H1 (cell line): ENCODE measurements at regions not wholly inside any gene's neighbourhood (a gene's known extent, or its start where the extent isn't known, plus 50 kb on each side); places are given as distances from the start of the nearest gene placed in this dataset.

Experiments
- CTCF ChIA-PET: fragments of 300-600 bp; sonication (Branson Sonifier 250); formaldehyde crosslinking; loops from one replicate; lab custom pipeline; 2021; ENCODE audit not compliant: partially characterized antibody; lab: Charles Lee
- POLR2A ChIA-PET: fragments of 300-600 bp; sonication (Branson Sonifier 250); formaldehyde crosslinking; loops from one replicate; lab custom pipeline; 2021; ENCODE audit warnings: inconsistent platforms; ENCODE audit not compliant: partially characterized antibody; lab: Charles Lee
- DNase-seq, 2 experiments: peaks; one replicate each; pipeline versions ENCODE4 v3.0.0 to v3.0.0-alpha.2; 2010 to 2022; ENCODE audit warnings: low spot score in 2 of 2, low read depth in 1 of 2, mixed read lengths in 1 of 2
- FAIRE-seq: peaks from 2 replicates; lab custom pipeline; 2011; peaks lifted over from hg19 to GRCh38; lab: Jason Lieb, UNC
- H2AFZ ChIP-seq: 2 replicates; pipeline ENCODE4 v1.8.1; 2012; ENCODE audit warnings: low read length, inconsistent platforms
- H2AK5ac ChIP-seq: 2 replicates; pipeline ENCODE4 v1.6.1; 2013; ENCODE audit warnings: low read depth, low read length
- H2BK120ac ChIP-seq: replicated peaks from 2 replicates; pipeline ENCODE3; 2013; ENCODE audit warnings: low read depth, low read length, inconsistent platforms
- H2BK12ac ChIP-seq: 2 replicates; pipeline ENCODE4 v1.6.1; 2013; ENCODE audit warnings: low read depth, low read length
- H2BK15ac ChIP-seq: 2 replicates; pipeline ENCODE4 v1.6.1; 2013; ENCODE audit warnings: low read length
- H2BK20ac ChIP-seq: 2 replicates; pipeline ENCODE4 v1.6.1; 2013; ENCODE audit warnings: low read length
- H2BK5ac ChIP-seq: 2 replicates; pipeline ENCODE4 v1.6.1; 2013; ENCODE audit warnings: low read depth, low read length
- H3K14ac ChIP-seq: 2 replicates; pipeline ENCODE4 v1.6.1; 2013; ENCODE audit warnings: inconsistent platforms; ENCODE audit not compliant: insufficient read length
- H3K18ac ChIP-seq: 2 replicates; pipeline ENCODE4 v1.6.1; 2013; ENCODE audit warnings: low read length; ENCODE audit errors: extremely low read depth
- H3K23ac ChIP-seq: 2 replicates; pipeline ENCODE4 v1.6.1; 2013; ENCODE audit warnings: inconsistent platforms; ENCODE audit not compliant: insufficient read length
- H3K23me2 ChIP-seq: 2 replicates; pipeline ENCODE4 v1.6.1; 2013; ENCODE audit warnings: low read depth, low read length
- H3K27ac ChIP-seq: 2 replicates; pipeline ENCODE4 v1.6.1; 2011; ENCODE audit warnings: low read depth, low read length, inconsistent platforms
- H3K27me3 ChIP-seq, 4 experiments: replicated peaks in 1 of 4; 1 replicate in 1 of 4; 2 replicates in 3 of 4; pipeline versions ENCODE4 v1.6.1 to v1.8.1; 2011 to 2013; ENCODE audit warnings: low read length in 3 of 4, mild to moderate bottlenecking in 3 of 4, inconsistent platforms in 2 of 4, mixed read lengths in 2 of 4, moderate library complexity in 1 of 4; ENCODE audit not compliant: control insufficient read depth in 3 of 4, insufficient read depth in 3 of 4; ENCODE audit errors: extremely low read depth in 1 of 4
- H3K36me3 ChIP-seq, 4 experiments: 2 replicates each; pipeline versions ENCODE4 v1.6.1 to v1.8.1; 2011 to 2013; ENCODE audit warnings: mild to moderate bottlenecking in 4 of 4, low read length in 3 of 4, moderate library complexity in 2 of 4, control low read depth in 1 of 4, inconsistent platforms in 1 of 4; ENCODE audit not compliant: insufficient read depth in 4 of 4, control insufficient read depth in 2 of 4
- H3K4ac ChIP-seq: replicated peaks from 2 replicates; pipeline ENCODE3; 2013; ENCODE audit warnings: low read length, low read depth, mixed read lengths, inconsistent platforms; ENCODE audit not compliant: insufficient read length
- H3K4me1 ChIP-seq, 4 experiments: replicated peaks in 1 of 4; 1 replicate in 1 of 4; 2 replicates in 3 of 4; pipeline versions ENCODE4 v1.6.1 to v1.8.1; 2011 to 2013; ENCODE audit warnings: low read length in 3 of 4, inconsistent platforms in 2 of 4, mixed read lengths in 1 of 4; ENCODE audit not compliant: insufficient read depth in 4 of 4, control insufficient read depth in 3 of 4
- H3K4me2 ChIP-seq, 2 experiments: 2 replicates each; pipeline versions ENCODE4 v1.6.1 to v1.8.1; 2011 to 2013; ENCODE audit warnings: low read depth in 2 of 2, low read length in 2 of 2, control low read depth in 1 of 2, inconsistent platforms in 1 of 2, mild to moderate bottlenecking in 1 of 2; ENCODE audit not compliant: insufficient read depth in 1 of 2
- H3K4me3 ChIP-seq, 4 experiments: fragments of 200-600, 300-600 bp in 1 of 4; sonication (generic), shearing (Covaris generic), sonication (Bioruptor Twin) in 1 of 4; 2 replicates each; pipeline versions ENCODE4 v1.5.1 to v1.8.1; 2011 to 2016; ENCODE audit warnings: low read length in 4 of 4, low read depth in 3 of 4, control low read depth in 2 of 4, inconsistent platforms in 2 of 4, mild to moderate bottlenecking in 2 of 4, mixed read lengths in 1 of 4, moderate library complexity in 1 of 4; ENCODE audit not compliant: insufficient read depth in 2 of 4; ENCODE audit errors: extremely low read depth in 1 of 4
- H3K56ac ChIP-seq: replicated peaks from 2 replicates; pipeline ENCODE3; 2013; ENCODE audit warnings: low read depth, mild to moderate bottlenecking, mixed read lengths, low read length, inconsistent platforms; ENCODE audit not compliant: insufficient read length
- H3K79me1 ChIP-seq: 2 replicates; pipeline ENCODE4 v1.6.1; 2013; ENCODE audit warnings: low read depth, low read length, control low read depth
- H3K79me2 ChIP-seq, 2 experiments: 2 replicates each; pipeline versions ENCODE4 v1.6.1 to v1.8.1; 2012 to 2013; ENCODE audit warnings: low read length in 2 of 2, mild to moderate bottlenecking in 2 of 2, inconsistent platforms in 1 of 2; ENCODE audit not compliant: insufficient read depth in 2 of 2, control insufficient read depth in 1 of 2
- H3K9ac ChIP-seq, 4 experiments: replicated peaks in 1 of 4; 1 replicate in 1 of 4; 2 replicates in 3 of 4; pipeline versions ENCODE4 v1.6.1 to v1.8.1; 2011 to 2013; ENCODE audit warnings: low read depth in 3 of 4, low read length in 3 of 4, control low read depth in 2 of 4, mild to moderate bottlenecking in 2 of 4, moderate library complexity in 2 of 4, inconsistent platforms in 1 of 4; ENCODE audit errors: extremely low read depth in 1 of 4
- H3K9me3 ChIP-seq, 2 experiments: 2 replicates each; pipeline versions ENCODE4 v1.6.1 to v1.8.1; 2012 to 2013; ENCODE audit warnings: mild to moderate bottlenecking in 2 of 2, moderate library complexity in 2 of 2, control low read depth in 1 of 2, inconsistent platforms in 1 of 2, low read depth in 1 of 2, low read length in 1 of 2, mixed read lengths in 1 of 2; ENCODE audit not compliant: insufficient read depth in 2 of 2
- H4K20me1 ChIP-seq, 2 experiments: replicated peaks in 1 of 2; 2 replicates each; pipeline versions ENCODE3 to v1.8.1; 2011 to 2013; ENCODE audit warnings: inconsistent platforms in 2 of 2, low read length in 2 of 2, mild to moderate bottlenecking in 1 of 2; ENCODE audit not compliant: insufficient read depth in 2 of 2, control insufficient read depth in 1 of 2
- H4K5ac ChIP-seq: 2 replicates; pipeline ENCODE4 v1.6.1; 2013; ENCODE audit warnings: low read length, low read depth, mixed read lengths, inconsistent platforms; ENCODE audit not compliant: insufficient read length
- H4K8ac ChIP-seq: 2 replicates; pipeline ENCODE4 v1.8.0; 2013; ENCODE audit warnings: mild to moderate bottlenecking, moderate library complexity, low read length, inconsistent platforms; ENCODE audit not compliant: insufficient read depth; ENCODE audit errors: extremely low read depth
- H4K91ac ChIP-seq: replicated peaks from 2 replicates; pipeline ENCODE3; 2013; ENCODE audit warnings: low read length, mixed read lengths, inconsistent platforms; ENCODE audit not compliant: insufficient read length
- KDM5A ChIP-seq: fragments of 200-600 bp; IDR thresholded peaks from 2 replicates; pipeline ENCODE4 v1.7.1; 2012; ENCODE audit warnings: mild to moderate bottlenecking, low read length, inconsistent platforms, mixed read lengths
- WGBS, 2 experiments: shearing (Covaris generic) in 1 of 2; methylation state at CpG; one replicate each; pipeline versions ENCODE4 v1.1.6 to v1.1.7; 2013 to 2015; ENCODE audit warnings: low lambda C conversion rate in 2 of 2, mixed read lengths in 2 of 2, inconsistent platforms in 1 of 2, low coverage in 1 of 2, missing lambda C conversion rate in 1 of 2; ENCODE audit not compliant: insufficient replicate concordance in 2 of 2, insufficient coverage in 1 of 2, insufficient read length in 1 of 2; ENCODE audit errors: extremely low coverage in 1 of 2, missing lambda C conversion rate in 1 of 2; 5-methylcytosine and 5-hydroxymethylcytosine counted together
- TF ChIP-seq, protein P1 (sequence below): IDR thresholded peaks from 2 replicates; pipeline ENCODE4 v1.6.1; 2011; ENCODE audit warnings: low read depth, mild to moderate bottlenecking, low read length; ENCODE audit not compliant: insufficient read depth

GRCh38 chr3:106172780-106173179 lies 304.0 kb upstream of the CBLB start:
- no peak overlapping the region for H2AFZ ChIP-seq
- H3K4me2 ChIP-seq = no peak overlapping the region
- no peaks in the 10 kb centered on the region for H3K27me3 ChIP-seq
- H3K23me2 ChIP-seq = no peaks in the 10 kb centered on the region
- no peak overlapping the region for H3K56ac ChIP-seq
- no peaks in the 10 kb centered on the region for H3K79me1 ChIP-seq
- no peak overlapping the region for H2BK15ac ChIP-seq
- no peak overlapping the region for H2BK5ac ChIP-seq
- H4K20me1 ChIP-seq = no peaks in the 10 kb centered on the region
- ChIA-PET POLR2A (no interaction called here), CTCF (no interaction called here)
- no peak overlapping the region for H2BK120ac ChIP-seq
- no peak overlapping the region for H2BK20ac ChIP-seq
- FAIRE-seq = no peak
- H3K27ac ChIP-seq = no peak overlapping the region
- DNase-seq = no peak
- no peaks in the 10 kb centered on the region for H3K79me2 ChIP-seq
- H4K5ac ChIP-seq = no peak overlapping the region
- H4K8ac ChIP-seq = no peak overlapping the region
- no peak overlapping the region for H2AK5ac ChIP-seq
- H3K4me3 ChIP-seq = no peak overlapping the region
- H3K4me1 ChIP-seq = peaks cover 0 to 7% (median 2%) of the 10 kb centered on the region in 4 experiments; a peak in 2 of 7 replicates
- H4K91ac ChIP-seq = no peak overlapping the region
- H3K23ac ChIP-seq = no peak overlapping the region
- H3K18ac ChIP-seq = no peak overlapping the region
- H2BK12ac ChIP-seq = no peak overlapping the region
- no peak overlapping the region for H3K4ac ChIP-seq
- no peak overlapping the region for H3K14ac ChIP-seq
- H3K9me3 ChIP-seq = no peaks in the 10 kb centered on the region
- no peak overlapping the region for H3K9ac ChIP-seq
- H3K36me3 ChIP-seq = no peaks in the 10 kb centered on the region
- no peak for TF ChIP-seq KDM5A
- TF ChIP-seq, protein P1, sequence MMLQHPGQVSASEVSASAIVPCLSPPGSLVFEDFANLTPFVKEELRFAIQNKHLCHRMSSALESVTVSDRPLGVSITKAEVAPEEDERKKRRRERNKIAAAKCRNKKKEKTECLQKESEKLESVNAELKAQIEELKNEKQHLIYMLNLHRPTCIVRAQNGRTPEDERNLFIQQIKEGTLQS = no peak
- 100% methylated on average over 1 of the region's 1 CpG; no CpG with 5 or more reads in 1 of the 2 experiments for WGBS, 2 experiments
